HG02938 (cell line): ENCODE measurements at regions not wholly inside any gene's neighbourhood (a gene's known extent, or its start where the extent isn't known, plus 50 kb on each side); places are given as distances from the start of the nearest gene placed in this dataset.

Source experiments
- ATAC-seq: cut with Tn5 transposase; IDR thresholded peaks from one replicate; pipeline ENCODE4 v1.9.1; 2021; ENCODE audit warnings: mild to moderate bottlenecking, moderate library complexity; ENCODE audit not compliant: unreplicated experiment

- ATAC-seq: no peak
These were observed 336.9 kb upstream of the NR3C2 start for GRCh38 chr4:148778980-148779675.

DNA sequence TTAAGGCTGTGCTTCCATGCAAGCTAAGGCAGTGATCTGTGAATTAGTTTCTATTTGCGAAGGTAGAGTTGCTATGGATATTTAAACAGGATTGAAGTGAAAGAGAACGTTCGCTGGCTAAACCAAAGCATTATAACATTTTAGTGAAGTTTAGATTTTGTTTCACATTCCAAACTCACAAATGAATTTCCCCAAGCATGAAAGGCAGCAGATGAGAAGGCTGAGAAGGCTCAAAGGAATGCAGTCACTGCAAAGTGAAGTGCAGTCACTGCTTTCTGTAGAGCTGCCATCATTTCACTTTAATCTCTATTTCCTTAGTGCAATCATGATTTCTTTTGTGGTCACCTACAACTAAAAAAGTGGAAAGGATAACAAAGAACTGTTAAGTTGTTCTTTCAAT is 334.7 kb upstream of the NR3C2 start:
- ATAC-seq: no peak

- ATAC-seq: no peak
These were observed 331.9 kb upstream of the NR3C2 start for GRCh38 chr4:148774134-148774533.

DNA sequence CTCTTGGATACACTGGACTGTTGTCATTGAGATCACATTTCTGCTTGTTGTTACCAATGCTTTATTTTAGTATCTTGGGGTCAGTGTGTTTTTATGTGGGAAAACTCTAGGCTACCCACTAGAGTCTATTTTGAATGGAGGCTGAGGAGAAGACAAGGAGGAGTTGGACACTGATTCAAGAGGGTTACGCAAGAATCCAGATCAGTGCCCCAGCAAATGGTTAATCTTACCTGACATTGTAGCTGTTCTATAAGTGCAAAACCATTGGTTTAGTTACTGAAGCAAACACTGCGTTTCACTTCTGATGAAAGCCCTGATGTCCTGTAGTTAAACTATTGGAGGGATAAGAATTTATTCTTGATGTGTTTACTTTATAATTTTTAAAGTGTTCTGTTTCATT is 331.1 kb upstream of the NR3C2 start:
- no peak for ATAC-seq

DNA sequence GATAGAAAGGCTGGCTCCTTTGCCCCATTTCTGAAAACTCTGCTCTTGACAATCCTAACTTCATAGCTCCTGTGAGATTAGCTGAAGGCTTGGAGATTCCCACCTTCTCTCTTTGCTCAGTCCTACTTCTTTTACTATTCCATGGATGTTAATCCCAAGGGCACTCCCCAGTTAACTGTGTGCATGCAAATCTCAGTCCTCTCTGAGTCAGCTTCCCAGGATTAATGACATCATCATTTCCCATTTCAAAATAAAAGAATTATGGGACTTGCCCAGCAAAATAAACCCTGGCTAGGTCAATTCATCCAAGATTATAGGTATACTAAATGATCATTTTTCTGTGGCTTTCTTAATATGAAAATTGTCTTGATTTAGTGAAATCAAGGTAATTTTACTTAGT is 328.6 kb upstream of the NR3C2 start:
- no peak for ATAC-seq

DNA sequence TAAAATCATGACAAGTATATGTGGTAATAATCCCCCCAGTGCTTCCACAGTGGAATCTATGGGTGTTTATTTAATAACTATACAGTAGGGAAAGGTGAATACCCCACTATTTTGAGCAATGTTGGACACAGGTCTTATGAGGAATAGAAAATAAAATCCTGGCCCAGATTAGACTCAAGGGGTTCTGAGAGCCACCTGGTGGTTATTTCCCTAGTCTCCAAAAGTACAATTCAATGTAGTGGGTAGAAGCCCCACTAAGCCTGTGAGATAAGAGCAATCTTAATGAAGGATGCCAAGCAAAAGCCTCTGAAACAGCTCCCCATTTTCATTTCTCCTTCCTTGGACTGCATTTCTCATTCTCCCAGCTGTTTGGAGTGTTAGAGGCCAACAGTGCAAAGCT is 328.2 kb upstream of the NR3C2 start:
- ATAC-seq: no peak

- no peak for ATAC-seq
These were observed 322.5 kb upstream of the NR3C2 start for GRCh38 chr4:148764720-148765119.

GRCh38 chr4:148757171-148757570 is 315.0 kb upstream of the NR3C2 start:
- ATAC-seq: no peak

GRCh38 chr4:148749403-148749802 is 307.2 kb upstream of the NR3C2 start:
- ATAC-seq: no peak

GRCh38 chr4:148747721-148748268 is 305.6 kb upstream of the NR3C2 start:
- no peak for ATAC-seq

- ATAC-seq: no peak
These were observed 298.5 kb upstream of the NR3C2 start for GRCh38 chr4:148740701-148741100.

- no peak for ATAC-seq
These were observed 295.0 kb upstream of the NR3C2 start for GRCh38 chr4:148737061-148737770.

DNA sequence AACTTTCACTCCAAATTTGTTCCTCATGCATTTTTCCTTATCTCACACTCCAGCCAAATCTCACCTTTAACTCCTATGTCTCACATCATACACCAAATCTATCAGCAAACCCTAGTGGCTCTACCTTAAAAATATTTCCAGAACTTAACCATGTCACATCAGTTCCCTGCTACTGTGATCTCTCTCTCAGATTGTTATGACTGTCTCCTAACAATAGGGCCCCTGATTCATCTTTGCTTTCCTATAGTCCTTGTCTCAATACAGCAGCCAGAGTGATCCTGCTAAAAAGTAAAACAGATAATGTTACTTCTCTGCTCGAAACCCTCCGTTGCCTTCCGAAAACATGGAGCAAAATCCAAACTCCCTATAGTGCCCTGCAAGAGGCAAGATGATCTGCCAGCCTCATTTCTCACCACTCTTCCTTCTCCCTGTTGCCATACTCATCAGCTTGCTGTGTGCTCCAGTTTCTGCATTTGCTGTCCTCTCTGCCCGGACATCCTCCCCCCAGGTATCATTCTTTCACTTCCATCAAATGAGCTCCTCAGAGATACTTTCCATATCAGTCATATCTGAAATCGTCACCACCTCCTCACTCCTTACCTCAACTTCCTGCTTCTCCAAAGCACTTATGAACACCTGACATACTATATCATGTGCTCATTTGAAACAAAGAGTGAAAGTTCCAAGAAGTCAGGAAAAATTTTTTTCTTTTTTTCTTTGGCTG is 293.4 kb upstream of the NR3C2 start:
- peak; percentile 66 for ATAC-seq

GRCh38 chr4:148730766-148731165 is 288.6 kb upstream of the NR3C2 start:
- ATAC-seq: no peak

- no peak for ATAC-seq
These were observed 287.9 kb upstream of the NR3C2 start for GRCh38 chr4:148730082-148730640.

DNA sequence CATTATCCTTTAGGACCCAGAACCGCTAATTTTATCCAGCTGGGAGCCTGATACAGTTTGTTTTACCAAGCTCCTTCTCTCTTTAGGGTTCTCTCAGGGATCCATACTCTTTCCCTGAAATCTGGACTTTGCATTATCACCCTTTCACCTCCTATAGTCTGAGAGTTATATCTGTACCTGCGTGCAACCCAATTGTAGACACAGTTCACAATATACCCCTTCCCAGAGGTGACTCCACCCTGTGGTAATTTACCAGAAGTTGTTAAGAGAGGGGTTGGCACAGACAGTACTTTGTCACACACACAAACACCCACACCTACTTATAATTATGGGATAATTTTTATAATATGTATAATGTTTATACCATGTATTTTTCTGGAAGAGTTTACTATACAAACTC is 275.8 kb upstream of the NR3C2 start:
- no peak for ATAC-seq

- ATAC-seq: no peak
These were observed 274.3 kb upstream of the NR3C2 start for GRCh38 chr4:148716431-148717052.

DNA sequence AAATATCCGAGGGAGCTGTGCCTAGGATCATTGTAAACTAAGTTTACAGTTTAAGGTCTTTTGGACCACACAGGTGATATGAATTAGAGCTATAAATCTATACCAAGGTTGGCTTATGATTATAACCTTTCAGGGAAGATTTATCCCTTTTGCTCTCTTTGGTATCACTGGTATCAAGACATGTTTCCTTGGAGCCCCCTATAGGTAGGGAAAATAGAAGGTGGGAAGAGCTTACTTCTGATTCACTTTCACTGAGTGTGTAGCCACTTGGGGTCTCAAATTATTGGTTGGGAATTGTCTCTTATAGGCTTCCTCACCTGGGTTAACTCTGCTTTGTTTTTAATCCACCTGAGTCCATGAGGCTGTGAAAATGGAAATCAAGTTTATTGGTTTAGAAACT is 262.1 kb upstream of the NR3C2 start:
- ATAC-seq: no peak

DNA sequence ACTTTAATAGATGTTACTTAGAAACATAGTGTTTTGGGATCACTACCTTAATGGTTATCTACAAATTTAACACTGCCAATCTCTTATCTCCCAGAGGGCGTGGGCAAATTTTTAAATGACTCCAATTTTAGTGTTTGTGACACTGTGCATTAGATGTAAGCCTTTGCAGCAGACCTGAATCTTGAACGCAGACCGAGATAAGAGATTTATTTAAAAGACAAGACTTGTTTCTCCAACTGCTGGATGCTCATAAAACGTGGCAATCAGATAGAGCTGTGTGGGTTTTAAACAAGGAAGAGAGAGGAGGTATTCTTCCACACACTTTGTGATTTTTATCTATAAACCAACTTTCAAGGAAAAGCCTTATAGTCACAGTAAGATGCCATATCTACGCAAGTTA is 252.5 kb upstream of the NR3C2 start:
- ATAC-seq: no peak

DNA sequence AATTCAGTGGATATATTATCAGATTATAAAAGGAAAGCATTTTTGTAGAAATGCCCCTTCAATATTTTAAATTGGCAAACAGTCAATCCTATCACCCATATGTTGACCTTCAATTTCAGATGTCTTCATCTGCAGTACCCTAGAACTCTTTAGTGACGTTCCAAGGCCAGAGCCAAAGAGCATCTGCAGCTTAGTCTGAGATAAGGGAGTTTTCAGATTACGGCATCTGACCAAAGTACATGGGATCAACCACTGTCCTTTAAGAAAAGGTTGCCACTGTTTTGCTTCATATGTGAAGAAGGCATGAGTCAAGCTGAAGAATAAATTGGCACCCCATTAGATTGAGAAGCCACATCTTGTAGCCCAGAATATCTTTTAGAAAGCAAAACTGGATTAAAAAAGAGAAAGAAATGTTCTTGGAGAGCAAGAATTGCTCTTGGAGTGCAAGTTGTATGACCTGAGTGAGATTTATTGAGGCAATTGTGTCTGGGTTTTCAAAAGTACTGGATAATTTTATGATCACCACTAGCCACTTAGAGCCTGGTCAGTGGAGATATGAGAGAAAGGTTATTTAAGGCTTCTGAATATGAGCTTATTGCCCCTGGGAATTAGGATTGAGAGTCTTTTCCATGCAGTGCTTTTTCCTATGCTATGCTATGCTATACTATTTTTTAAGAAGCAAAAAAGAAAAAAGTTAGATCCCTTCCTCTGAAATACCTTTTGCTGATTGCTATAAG is 251.9 kb upstream of the NR3C2 start:
- ATAC-seq: no peak
